ENCODE measurements at regions not wholly inside any gene's neighbourhood (a gene's known extent, or its start where the extent isn't known, plus 50 kb on each side); places are given as distances from the start of the nearest gene placed in this dataset.

- no peaks in the 10 kb centered on the region for H4K20me1 ChIP-seq (ENCODE audit: insufficient read depth, poor library complexity, severe bottlenecking)
- 93% methylated on average over 10 of the region's 11 CpGs for WGBS (ENCODE audit: low lambda C conversion rate, missing lambda C conversion rate)
- no peaks in the 10 kb centered on the region for H3K79me2 ChIP-seq
- no peak for DNase-seq (ENCODE audit: low spot score)
- H3K4me1 ChIP-seq (ENCODE audit: insufficient read depth) = peaks cover 16% of the 10 kb centered on the region
- H3K9me2 ChIP-seq (replicated peaks; ENCODE audit: insufficient read depth) = no peaks in the 10 kb centered on the region
- no peaks in the 10 kb centered on the region for H3K27me3 ChIP-seq
- no peaks in the 10 kb centered on the region for H3K36me3 ChIP-seq (replicated peaks; ENCODE audit: insufficient read depth, low read depth)
- TF ChIP-seq EZH2phosphoT487 (IDR thresholded peaks at IDR 0.05; ENCODE audit: low read depth, severe bottlenecking, unreplicated experiment) (no peak), EZH2 (IDR thresholded peaks at IDR 0.05; ENCODE audit: borderline replicate concordance) (no peak)
- H3K9me3 ChIP-seq (ENCODE audit: low read depth) = no peaks in the 10 kb centered on the region
- H3K4me3 ChIP-seq = no peak overlapping the region
- H3K4me2 ChIP-seq = no peak overlapping the region
- no peak overlapping the region for H3K27ac ChIP-seq
- no peak overlapping the region for H2AFZ ChIP-seq
Observed at GRCh38 chr9:89880161-89880560, 275.3 kb downstream of the GADD45G start.

- Histone ChIP-seq H3K9me2 (replicated peaks; ENCODE audit: insufficient read depth) (no peaks in the 10 kb centered on the region), H3K4me3 (no peak overlapping the region), H3K4me1 (ENCODE audit: insufficient read depth) (peaks cover 11% of the 10 kb centered on the region), H3K36me3 (replicated peaks; ENCODE audit: insufficient read depth, low read depth) (no peaks in the 10 kb centered on the region), H3K27me3 (no peaks in the 10 kb centered on the region), H4K20me1 (ENCODE audit: insufficient read depth, poor library complexity, severe bottlenecking) (no peaks in the 10 kb centered on the region), H3K27ac (no peak overlapping the region), H3K79me2 (no peaks in the 10 kb centered on the region), H3K9me3 (ENCODE audit: low read depth) (no peaks in the 10 kb centered on the region), H3K4me2 (no peak overlapping the region), H2AFZ (no peak overlapping the region)
- TF ChIP-seq EZH2phosphoT487 (IDR thresholded peaks at IDR 0.05; ENCODE audit: low read depth, severe bottlenecking, unreplicated experiment) = no peak
- WGBS (ENCODE audit: low lambda C conversion rate, missing lambda C conversion rate) = 91% methylated on average over 5 of the region's 5 CpGs
- DNase-seq (ENCODE audit: low spot score) = no peak
Observed at GRCh38 chr9:89880721-89881120, 275.9 kb downstream of the GADD45G start.

- no peak overlapping the region for H3K27ac ChIP-seq
- H3K27me3 ChIP-seq = no peaks in the 10 kb centered on the region
- H3K4me1 ChIP-seq (ENCODE audit: insufficient read depth) = peaks cover 11% of the 10 kb centered on the region
- no peaks in the 10 kb centered on the region for H3K79me2 ChIP-seq
- no peak for TF ChIP-seq CTCF (IDR thresholded peaks at IDR 0.05; ENCODE audit: poor library complexity)
- no peak for TF ChIP-seq EZH2 (IDR thresholded peaks at IDR 0.05; ENCODE audit: borderline replicate concordance)
- TF ChIP-seq EZH2phosphoT487 (IDR thresholded peaks at IDR 0.05; ENCODE audit: low read depth, severe bottlenecking, unreplicated experiment) = no peak
- H3K36me3 ChIP-seq (replicated peaks; ENCODE audit: insufficient read depth, low read depth) = no peaks in the 10 kb centered on the region
- no peaks in the 10 kb centered on the region for H3K9me2 ChIP-seq (replicated peaks; ENCODE audit: insufficient read depth)
- no peaks in the 10 kb centered on the region for H3K9me3 ChIP-seq (ENCODE audit: low read depth)
- 100% methylated on average over 1 of the region's 1 CpG for WGBS (ENCODE audit: low lambda C conversion rate, missing lambda C conversion rate)
- H3K4me2 ChIP-seq = no peak overlapping the region
- no peaks in the 10 kb centered on the region for H4K20me1 ChIP-seq (ENCODE audit: insufficient read depth, poor library complexity, severe bottlenecking)
- H3K4me3 ChIP-seq = no peak overlapping the region
- no peak overlapping the region for H2AFZ ChIP-seq
- no peak for DNase-seq (ENCODE audit: low spot score)
Observed at GRCh38 chr9:89881431-89881830, 276.6 kb downstream of the GADD45G start.

GRCh38 chr9:89882930-89883361 lies 278.1 kb downstream of the GADD45G start:
- DNase-seq (ENCODE audit: low spot score) = no peak
- Histone ChIP-seq H4K20me1 (ENCODE audit: insufficient read depth, poor library complexity, severe bottlenecking) (no peaks in the 10 kb centered on the region), H3K27me3 (no peaks in the 10 kb centered on the region), H3K4me1 (ENCODE audit: insufficient read depth) (peaks cover 11% of the 10 kb centered on the region), H3K79me2 (no peaks in the 10 kb centered on the region), H3K9me3 (ENCODE audit: low read depth) (no peaks in the 10 kb centered on the region), H3K9me2 (replicated peaks; ENCODE audit: insufficient read depth) (no peaks in the 10 kb centered on the region), H2AFZ (no peak overlapping the region), H3K4me3 (no peak overlapping the region), H3K36me3 (replicated peaks; ENCODE audit: insufficient read depth, low read depth) (no peaks in the 10 kb centered on the region), H3K4me2 (no peak overlapping the region), H3K27ac (no peak overlapping the region)
- TF ChIP-seq EZH2 (IDR thresholded peaks at IDR 0.05; ENCODE audit: borderline replicate concordance) (no peak), CTCF (IDR thresholded peaks at IDR 0.05; ENCODE audit: poor library complexity) (no peak), EZH2phosphoT487 (IDR thresholded peaks at IDR 0.05; ENCODE audit: low read depth, severe bottlenecking, unreplicated experiment) (no peak)
- WGBS (ENCODE audit: low lambda C conversion rate, missing lambda C conversion rate) = 85% methylated on average over 7 of the region's 7 CpGs

Data from hepatocyte (in vitro differentiated cells).